GM23248 (cell line): ENCODE measurements at regions not wholly inside any gene's neighbourhood (a gene's known extent, or its start where the extent isn't known, plus 50 kb on each side); places are given as distances from the start of the nearest gene placed in this dataset.

Experiments
- EZH2 ChIP-seq: fragments of 200-600 bp; sonication (generic); IDR thresholded peaks from 2 replicates; pipeline ENCODE4 v1.6.1; 2018; ENCODE audit warnings: antibody characterized with exemption, mild to moderate bottlenecking; ENCODE audit not compliant: insufficient read depth, poor library complexity, severe bottlenecking
- EZH2phosphoT487 ChIP-seq: fragments of 200-600 bp; sonication (generic); IDR thresholded peaks from 2 replicates; pipeline ENCODE4 v1.6.1; 2018; ENCODE audit warnings: antibody characterized with exemption, moderate library complexity, mild to moderate bottlenecking, low read depth; ENCODE audit not compliant: insufficient read depth

- TF ChIP-seq EZH2 (no peak), EZH2phosphoT487 (no peak)
These were observed 412.6 kb downstream of the RASEF start for GRCh38 chr9:82650368-82650767.
